ENCODE measurements at regions not wholly inside any gene's neighbourhood (a gene's known extent, or its start where the extent isn't known, plus 50 kb on each side); places are given as distances from the start of the nearest gene placed in this dataset.

DNA sequence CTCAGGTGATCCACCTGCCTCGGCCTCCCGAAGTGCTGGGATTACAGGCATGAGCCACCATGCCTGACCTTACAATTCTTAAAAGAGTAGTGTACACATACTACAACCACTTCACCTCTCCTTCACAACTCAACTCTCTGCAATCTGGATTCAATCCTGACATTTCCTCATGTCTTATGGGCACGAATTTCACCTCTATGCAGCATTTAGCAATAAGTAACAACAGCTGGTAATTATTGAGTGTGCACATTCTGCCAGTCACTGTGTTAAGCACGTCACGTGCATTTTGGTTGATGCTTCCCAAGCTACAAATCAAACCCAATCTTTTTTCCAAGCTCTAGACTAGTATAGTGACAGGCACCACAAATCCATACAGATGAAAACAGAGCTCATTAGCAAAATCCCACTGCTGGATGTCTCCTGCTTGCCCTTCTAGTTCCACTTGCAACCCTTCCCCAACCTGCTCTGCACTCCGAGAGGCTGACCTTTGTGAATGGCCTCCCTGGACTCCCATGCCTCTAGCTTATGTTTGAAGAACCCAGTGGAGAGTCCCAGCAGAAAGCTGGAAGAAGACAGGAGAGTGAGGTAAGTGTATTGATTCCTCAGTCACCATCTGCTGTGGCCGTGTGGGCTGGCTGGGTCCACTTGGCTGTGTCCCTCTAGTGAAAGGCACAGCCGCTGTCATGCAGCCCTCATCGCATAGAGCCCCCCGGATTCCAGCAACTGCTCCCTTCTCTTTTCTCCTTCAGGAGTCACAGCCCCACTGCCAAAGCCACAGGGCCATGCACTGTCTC, 176.5 kb downstream of the MEX3B start:
- Mint-ChIP-seq H3K27ac (peak overlapping the region; percentile 89), H3K9me3 (ENCODE audit: low read depth) (peaks cover 7% of the 10 kb centered on the region), H3K27me3 (no peaks in the 10 kb centered on the region), H3K36me3 (ENCODE audit: insufficient read depth) (peaks cover 17% of the 10 kb centered on the region), H3K4me1 (ENCODE audit: low read depth) (peaks cover 4% of the 10 kb centered on the region), H3K4me3 (ENCODE audit: low read depth) (peak overlapping the region; percentile 80)
- DNase-seq (ENCODE audit: low spot score, unreplicated experiment), result no peak
- TF ChIP-seq, protein P1, sequence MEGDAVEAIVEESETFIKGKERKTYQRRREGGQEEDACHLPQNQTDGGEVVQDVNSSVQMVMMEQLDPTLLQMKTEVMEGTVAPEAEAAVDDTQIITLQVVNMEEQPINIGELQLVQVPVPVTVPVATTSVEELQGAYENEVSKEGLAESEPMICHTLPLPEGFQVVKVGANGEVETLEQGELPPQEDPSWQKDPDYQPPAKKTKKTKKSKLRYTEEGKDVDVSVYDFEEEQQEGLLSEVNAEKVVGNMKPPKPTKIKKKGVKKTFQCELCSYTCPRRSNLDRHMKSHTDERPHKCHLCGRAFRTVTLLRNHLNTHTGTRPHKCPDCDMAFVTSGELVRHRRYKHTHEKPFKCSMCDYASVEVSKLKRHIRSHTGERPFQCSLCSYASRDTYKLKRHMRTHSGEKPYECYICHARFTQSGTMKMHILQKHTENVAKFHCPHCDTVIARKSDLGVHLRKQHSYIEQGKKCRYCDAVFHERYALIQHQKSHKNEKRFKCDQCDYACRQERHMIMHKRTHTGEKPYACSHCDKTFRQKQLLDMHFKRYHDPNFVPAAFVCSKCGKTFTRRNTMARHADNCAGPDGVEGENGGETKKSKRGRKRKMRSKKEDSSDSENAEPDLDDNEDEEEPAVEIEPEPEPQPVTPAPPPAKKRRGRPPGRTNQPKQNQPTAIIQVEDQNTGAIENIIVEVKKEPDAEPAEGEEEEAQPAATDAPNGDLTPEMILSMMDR (IDR thresholded peaks at IDR 0.05; ENCODE audit: unreplicated experiment), result no peak

- TF ChIP-seq, protein P1 (IDR thresholded peaks at IDR 0.05; ENCODE audit: unreplicated experiment), result no peak
- Mint-ChIP-seq H3K4me1 (ENCODE audit: low read depth) (peaks cover 6% of the 10 kb centered on the region), H3K27me3 (no peaks in the 10 kb centered on the region), H3K36me3 (ENCODE audit: insufficient read depth) (peaks cover 23% of the 10 kb centered on the region), H3K4me3 (ENCODE audit: low read depth) (no peak overlapping the region), H3K9me3 (ENCODE audit: low read depth) (peaks cover 10% of the 10 kb centered on the region), H3K27ac (no peak overlapping the region)
- no peak for DNase-seq (ENCODE audit: low spot score, unreplicated experiment)
Measured at GRCh38 chr15:81865850-81866537, 179.8 kb downstream of the MEX3B start.

DNA sequence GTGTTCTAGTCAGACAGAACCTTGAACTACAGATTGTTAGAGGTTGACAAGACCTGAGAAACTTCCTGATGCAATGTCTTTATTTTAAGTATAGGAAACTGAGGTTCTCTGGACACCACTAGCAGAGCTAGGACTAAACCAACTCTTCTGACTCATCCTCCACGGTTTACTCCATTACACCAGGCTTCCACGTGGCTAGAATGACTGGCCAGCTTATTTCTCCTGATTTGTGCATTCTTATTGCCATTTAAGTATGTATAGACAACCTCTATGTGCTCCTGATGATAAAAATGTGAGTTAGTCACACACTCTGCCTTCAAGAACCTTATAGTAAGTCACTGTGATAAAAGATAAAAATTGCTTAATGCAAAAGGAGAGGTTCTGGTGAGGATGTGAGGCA, 182.7 kb downstream of the MEX3B start:
- Mint-ChIP-seq H3K4me1 (ENCODE audit: low read depth) (peaks cover 19% of the 10 kb centered on the region), H3K9me3 (ENCODE audit: low read depth) (peaks cover 7% of the 10 kb centered on the region), H3K27ac (no peak overlapping the region), H3K27me3 (no peaks in the 10 kb centered on the region), H3K36me3 (ENCODE audit: insufficient read depth) (peaks cover 17% of the 10 kb centered on the region), H3K4me3 (ENCODE audit: low read depth) (no peak overlapping the region)
- TF ChIP-seq, protein P1 (IDR thresholded peaks at IDR 0.05; ENCODE audit: unreplicated experiment), result no peak
- DNase-seq (ENCODE audit: low spot score, unreplicated experiment), result no peak

- peaks cover 29% of the 10 kb centered on the region for H3K4me1 Mint-ChIP-seq (ENCODE audit: low read depth)
- H3K27me3 Mint-ChIP-seq, result no peaks in the 10 kb centered on the region
- no peak for DNase-seq (ENCODE audit: low spot score, unreplicated experiment)
- TF ChIP-seq, protein P1 (IDR thresholded peaks at IDR 0.05; ENCODE audit: unreplicated experiment), result no peak
- H3K36me3 Mint-ChIP-seq (ENCODE audit: insufficient read depth), result peaks cover 22% of the 10 kb centered on the region
- H3K9me3 Mint-ChIP-seq (ENCODE audit: low read depth), result peaks cover 13% of the 10 kb centered on the region
- no peak overlapping the region for H3K27ac Mint-ChIP-seq
- no peak overlapping the region for H3K4me3 Mint-ChIP-seq (ENCODE audit: low read depth)
Measured at GRCh38 chr15:81859737-81860516, 185.9 kb downstream of the MEX3B start.

GRCh38 chr15:81858586-81858985, 187.2 kb downstream of the MEX3B start:
- Mint-ChIP-seq H3K27ac (peak overlapping the region; percentile 76), H3K27me3 (no peaks in the 10 kb centered on the region), H3K4me1 (ENCODE audit: low read depth) (peaks cover 29% of the 10 kb centered on the region), H3K9me3 (ENCODE audit: low read depth) (peaks cover 6% of the 10 kb centered on the region), H3K4me3 (ENCODE audit: low read depth) (no peak overlapping the region), H3K36me3 (ENCODE audit: insufficient read depth) (peaks cover 13% of the 10 kb centered on the region)
- DNase-seq (ENCODE audit: low spot score, unreplicated experiment), result no peak
- TF ChIP-seq, protein P1 (IDR thresholded peaks at IDR 0.05; ENCODE audit: unreplicated experiment), result no peak
